CD4-positive, alpha-beta T cell (primary cell): ENCODE measurements at regions not wholly inside any gene's neighbourhood (a gene's known extent, or its start where the extent isn't known, plus 50 kb on each side); places are given as distances from the start of the nearest gene placed in this dataset.

Experiments used
- ATAC-seq: fragments of 200-7000 bp; cut with Tn5 transposase; one replicate; pipeline ENCODE4 v1.10.0; 2022; ENCODE audit warnings: mild to moderate bottlenecking; ENCODE audit not compliant: poor library complexity
- CTCF ChIA-PET: fragments of 350-600 bp; sonication (Branson Sonifier 250); formaldehyde crosslinking; loops from one replicate; lab custom pipeline; 2021; ENCODE audit warnings: antibody characterized with exemption, inconsistent platforms; lab: Charles Lee
- POLR2A ChIA-PET: fragments of 350-600 bp; sonication (Branson Sonifier 250); formaldehyde crosslinking; loops from one replicate; lab custom pipeline; 2021; ENCODE audit warnings: antibody characterized with exemption, inconsistent platforms; lab: Charles Lee
- DNase-seq, 14 experiments: peaks; one replicate each; pipeline ENCODE4 v3.0.0-alpha.2; 2013 to 2020; ENCODE audit warnings: mixed read lengths in 2 of 14
- H3K27ac ChIP-seq, 2 donors: one replicate each; pipeline versions ENCODE4 v1.5.1 to v1.7.0; 2013; ENCODE audit warnings: low read length in 2 of 2, low read depth in 1 of 2, mild to moderate bottlenecking in 1 of 2
- H3K27me3 ChIP-seq, 2 experiments: 1 replicate in 1 of 2; 2 replicates in 1 of 2; pipeline versions ENCODE4 v1.6.1 to v1.7.0; 2013; ENCODE audit warnings: low read length in 2 of 2, control low read depth in 1 of 2, mild to moderate bottlenecking in 1 of 2, moderate library complexity in 1 of 2; ENCODE audit not compliant: insufficient read depth in 2 of 2, control insufficient read depth in 1 of 2
- H3K36me3 ChIP-seq: one replicate; pipeline ENCODE4 v1.6.1; 2013; ENCODE audit warnings: low read length, control low read depth; ENCODE audit not compliant: insufficient read depth
- H3K4me1 ChIP-seq: one replicate; pipeline ENCODE4 v1.6.1; 2013; ENCODE audit warnings: low read length, control low read depth; ENCODE audit not compliant: insufficient read depth
- H3K4me3 ChIP-seq: one replicate; pipeline ENCODE4 v1.5.1; 2013; ENCODE audit warnings: mild to moderate bottlenecking, low read length, moderate library complexity
- H3K9me3 ChIP-seq, 2 experiments: 1 replicate in 1 of 2; 2 replicates in 1 of 2; pipeline versions ENCODE4 v1.6.1 to v1.7.0; 2013; ENCODE audit warnings: low read length in 2 of 2, mild to moderate bottlenecking in 2 of 2, control low read depth in 1 of 2, moderate library complexity in 1 of 2; ENCODE audit not compliant: control insufficient read depth in 1 of 2, insufficient read depth in 1 of 2
- H3K27ac Mint-ChIP-seq: one replicate; pipeline ENCODE4 v1.8.0; 2020; ENCODE audit warnings: mixed read lengths
- H3K27me3 Mint-ChIP-seq: one replicate; pipeline ENCODE4 v1.8.0; 2021; ENCODE audit warnings: mixed read lengths
- H3K36me3 Mint-ChIP-seq: one replicate; pipeline ENCODE4 v1.8.0; 2021; ENCODE audit warnings: low read depth, mixed read lengths
- H3K4me1 Mint-ChIP-seq: one replicate; pipeline ENCODE4 v1.8.0; 2021; ENCODE audit warnings: low read depth, mixed read lengths
- H3K4me3 Mint-ChIP-seq: one replicate; pipeline ENCODE4 v1.8.0; 2020; ENCODE audit warnings: mild to moderate bottlenecking, mixed read lengths
- H3K9me3 Mint-ChIP-seq: one replicate; pipeline ENCODE4 v1.8.0; 2020; ENCODE audit warnings: mixed read lengths
- intact Hi-C, 2 experiments: fragments of 100-400 bp; cut with DNase I in 1 of 2; cut with micrococcal nuclease in 1 of 2; formaldehyde crosslinking; loops; one replicate each; pipeline versions ENCODE4 v1.15.1 to v1.9.0; 2023 to 2025; cut with DNase I, micrococcal nuclease
- TF ChIP-seq, protein P1 (sequence below): fragments of 200-600 bp; IDR thresholded peaks from one replicate; pipeline ENCODE4 v1.8.0; 2022; ENCODE audit warnings: antibody characterized with exemption, mild to moderate bottlenecking

DNA sequence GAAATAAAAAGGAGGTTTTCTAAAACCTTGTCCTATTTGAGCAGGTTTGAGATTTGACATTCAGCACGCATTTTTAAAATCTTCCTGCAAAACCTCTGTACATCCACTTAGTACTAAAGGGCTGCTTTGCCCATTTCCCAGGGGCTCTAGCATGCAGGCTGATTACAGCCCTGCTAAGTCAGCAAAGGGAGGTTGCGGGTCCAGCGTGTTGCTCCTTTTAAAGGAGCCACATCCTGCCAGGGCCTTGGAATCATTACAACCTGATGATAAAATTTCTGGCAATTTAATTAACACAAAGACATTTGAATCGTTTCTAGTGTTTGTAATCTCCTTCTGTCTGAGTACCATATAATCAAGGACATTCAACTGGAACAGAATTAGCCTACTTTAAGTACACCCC, 455.1 kb upstream of the CITED2 start:
- no peaks in the 10 kb centered on the region for H3K9me3 ChIP-seq
- H3K27ac Mint-ChIP-seq, result no peak overlapping the region
- no peak overlapping the region for H3K27ac ChIP-seq
- H3K27me3 ChIP-seq, result no peaks in the 10 kb centered on the region
- DNase-seq (no peak), ATAC-seq (no peak)
- no peak overlapping the region for H3K4me3 ChIP-seq
- no peaks in the 10 kb centered on the region for H3K36me3 Mint-ChIP-seq
- peaks cover 47% of the 10 kb centered on the region for H3K27me3 Mint-ChIP-seq
- intact Hi-C loops, result no loop called here
- H3K36me3 ChIP-seq, result no peaks in the 10 kb centered on the region
- H3K4me1 ChIP-seq, result no peaks in the 10 kb centered on the region
- H3K4me3 Mint-ChIP-seq, result no peak overlapping the region
- ChIA-PET POLR2A (no interaction called here), CTCF (no interaction called here)
- no peaks in the 10 kb centered on the region for H3K9me3 Mint-ChIP-seq
- TF ChIP-seq, protein P1, sequence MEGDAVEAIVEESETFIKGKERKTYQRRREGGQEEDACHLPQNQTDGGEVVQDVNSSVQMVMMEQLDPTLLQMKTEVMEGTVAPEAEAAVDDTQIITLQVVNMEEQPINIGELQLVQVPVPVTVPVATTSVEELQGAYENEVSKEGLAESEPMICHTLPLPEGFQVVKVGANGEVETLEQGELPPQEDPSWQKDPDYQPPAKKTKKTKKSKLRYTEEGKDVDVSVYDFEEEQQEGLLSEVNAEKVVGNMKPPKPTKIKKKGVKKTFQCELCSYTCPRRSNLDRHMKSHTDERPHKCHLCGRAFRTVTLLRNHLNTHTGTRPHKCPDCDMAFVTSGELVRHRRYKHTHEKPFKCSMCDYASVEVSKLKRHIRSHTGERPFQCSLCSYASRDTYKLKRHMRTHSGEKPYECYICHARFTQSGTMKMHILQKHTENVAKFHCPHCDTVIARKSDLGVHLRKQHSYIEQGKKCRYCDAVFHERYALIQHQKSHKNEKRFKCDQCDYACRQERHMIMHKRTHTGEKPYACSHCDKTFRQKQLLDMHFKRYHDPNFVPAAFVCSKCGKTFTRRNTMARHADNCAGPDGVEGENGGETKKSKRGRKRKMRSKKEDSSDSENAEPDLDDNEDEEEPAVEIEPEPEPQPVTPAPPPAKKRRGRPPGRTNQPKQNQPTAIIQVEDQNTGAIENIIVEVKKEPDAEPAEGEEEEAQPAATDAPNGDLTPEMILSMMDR, result no peak
- no peaks in the 10 kb centered on the region for H3K4me1 Mint-ChIP-seq

DNA sequence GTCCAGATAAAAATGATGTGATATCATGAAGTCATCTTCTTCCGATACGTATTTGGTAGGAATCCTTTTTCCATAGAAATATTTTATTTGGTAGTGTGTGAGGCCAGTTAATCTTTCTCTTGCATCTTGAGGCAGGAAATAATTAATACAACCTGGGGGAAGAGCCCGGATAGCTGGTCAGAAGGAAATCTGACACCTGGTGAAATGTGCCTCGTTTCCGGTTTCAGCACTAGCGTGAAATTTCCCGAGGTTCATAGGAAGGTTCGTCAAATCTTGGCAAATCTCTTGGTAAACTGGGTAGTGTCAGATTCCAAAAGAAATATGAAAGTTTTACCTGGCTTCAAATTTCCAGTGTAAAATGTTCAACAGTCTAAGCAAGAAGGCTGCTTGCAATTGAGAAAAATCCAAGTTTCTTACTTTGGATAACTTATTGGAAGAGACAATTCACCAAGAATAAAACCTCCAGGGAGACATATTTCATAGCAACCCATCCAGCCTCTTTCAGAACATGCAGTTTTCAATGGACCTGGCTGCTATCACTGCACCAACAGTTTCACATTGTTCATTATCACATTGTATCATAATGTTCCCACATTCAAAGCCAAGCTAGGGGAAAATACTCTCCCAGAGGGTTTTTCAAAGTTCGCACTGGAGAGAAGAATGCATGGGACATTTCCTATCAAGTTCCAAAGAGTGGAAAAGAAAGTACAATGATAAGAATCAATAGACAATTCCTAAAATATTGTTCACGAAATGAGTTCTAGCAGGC, 454.5 kb upstream of the CITED2 start:
- H3K4me1 Mint-ChIP-seq, result no peaks in the 10 kb centered on the region
- DNase-seq (no peak), ATAC-seq (no peak)
- Histone ChIP-seq H3K4me1 (no peaks in the 10 kb centered on the region), H3K27me3 (no peaks in the 10 kb centered on the region), H3K27ac (no peak overlapping the region), H3K9me3 (no peaks in the 10 kb centered on the region), H3K4me3 (no peak overlapping the region), H3K36me3 (no peaks in the 10 kb centered on the region)
- peaks cover 48% of the 10 kb centered on the region for H3K27me3 Mint-ChIP-seq
- POLR2A ChIA-PET, result no interaction called here
- TF ChIP-seq, protein P1, result no peak
- CTCF ChIA-PET, result no interaction called here
- H3K27ac Mint-ChIP-seq, result no peak overlapping the region
- intact Hi-C loops, result no loop called here
- H3K4me3 Mint-ChIP-seq, result no peak overlapping the region
- no peaks in the 10 kb centered on the region for H3K9me3 Mint-ChIP-seq
- H3K36me3 Mint-ChIP-seq, result no peaks in the 10 kb centered on the region

DNA sequence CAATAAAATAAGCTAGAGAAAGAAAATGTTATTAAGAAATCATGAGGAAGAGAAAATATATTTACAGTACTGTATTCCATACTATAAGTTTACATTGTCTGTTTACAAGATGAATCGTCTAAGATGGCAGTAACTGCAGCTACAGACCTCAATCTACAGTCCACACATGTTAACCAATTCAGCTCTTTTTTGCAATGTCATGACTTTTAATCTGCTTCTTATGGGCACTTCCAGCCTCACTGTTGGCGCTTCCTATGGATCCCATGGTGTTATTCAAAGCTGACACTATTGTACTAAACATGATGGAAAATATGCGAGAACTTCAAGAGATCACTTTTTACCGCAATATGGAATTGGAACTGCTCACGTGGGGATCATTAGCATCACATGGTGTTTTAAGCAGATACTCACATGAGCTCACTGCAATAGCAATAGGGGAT, 451.5 kb upstream of the CITED2 start:
- no peaks in the 10 kb centered on the region for H3K4me1 Mint-ChIP-seq
- POLR2A ChIA-PET, result interaction anchor here (0.6 kb wide), 1 partner anchor 455 kb away, joined by 5 read pairs; no protein-coding TSS in a partner anchor
- no peaks in the 10 kb centered on the region for H3K9me3 ChIP-seq
- CTCF ChIA-PET, result no interaction called here
- no peaks in the 10 kb centered on the region for H3K27me3 ChIP-seq
- H3K36me3 ChIP-seq, result no peaks in the 10 kb centered on the region
- no peak overlapping the region for H3K4me3 Mint-ChIP-seq
- no peak overlapping the region for H3K27ac ChIP-seq
- DNase-seq (no peak), ATAC-seq (no peak)
- H3K4me3 ChIP-seq, result no peak overlapping the region
- no peaks in the 10 kb centered on the region for H3K36me3 Mint-ChIP-seq
- TF ChIP-seq, protein P1, result no peak
- no peak overlapping the region for H3K27ac Mint-ChIP-seq
- intact Hi-C loops, result no loop called here
- peaks cover 31% of the 10 kb centered on the region for H3K27me3 Mint-ChIP-seq
- H3K9me3 Mint-ChIP-seq, result no peaks in the 10 kb centered on the region
- no peaks in the 10 kb centered on the region for H3K4me1 ChIP-seq
